AG04449 (cell line): ENCODE measurements at regions not wholly inside any gene's neighbourhood (a gene's known extent, or its start where the extent isn't known, plus 50 kb on each side); places are given as distances from the start of the nearest gene placed in this dataset.

Source experiments
- CTCF ChIA-PET: fragments of 350-600 bp; formaldehyde crosslinking; extraction: SDS; loops from one replicate; lab custom pipeline; 2021; ENCODE audit warnings: antibody characterized with exemption; lab: Yijun Ruan, JAX
- POLR2A ChIA-PET: fragments of 400-600, 350-600 bp; formaldehyde crosslinking; extraction: SDS; loops from one replicate; lab custom pipeline; 2020; ENCODE audit warnings: antibody characterized with exemption, inconsistent platforms; lab: Yijun Ruan, JAX
- DNase-seq: peaks from one replicate; pipeline ENCODE4 v3.0.0-alpha.2; 2010; ENCODE audit warnings: low read depth, low spot score
- H3K4me3 ChIP-seq: 2 replicates; pipeline ENCODE4 v1.5.1; 2011; ENCODE audit warnings: low read depth, mild to moderate bottlenecking, control low read depth, low read length
- TF ChIP-seq, protein P1 (sequence below): IDR thresholded peaks from one replicate; pipeline ENCODE4 v1.5.1; 2011; ENCODE audit warnings: mild to moderate bottlenecking, moderate library complexity, low read length, control low read depth, inconsistent platforms; ENCODE audit not compliant: insufficient read depth; ENCODE audit errors: missing control alignments

DNA sequence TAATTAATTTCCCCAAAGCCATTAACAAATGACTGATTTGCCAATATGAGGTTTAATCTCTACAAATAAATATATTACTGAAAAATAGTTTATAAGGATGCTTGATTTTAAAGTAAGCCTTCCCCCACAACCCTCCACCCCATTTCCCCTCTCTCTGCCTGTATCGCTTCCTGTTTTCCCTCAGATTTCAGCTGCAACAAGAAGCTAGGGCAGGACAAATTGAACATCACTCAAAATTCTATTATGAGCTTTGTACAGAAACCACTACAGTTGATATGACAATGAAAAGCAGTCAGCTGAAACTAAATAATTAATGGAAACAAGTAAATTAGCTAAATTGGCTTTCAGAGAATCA is 109.0 kb upstream of the SP4 start:
- CTCF ChIA-PET = no interaction called here
- DNase-seq = no peak
- TF ChIP-seq, protein P1, sequence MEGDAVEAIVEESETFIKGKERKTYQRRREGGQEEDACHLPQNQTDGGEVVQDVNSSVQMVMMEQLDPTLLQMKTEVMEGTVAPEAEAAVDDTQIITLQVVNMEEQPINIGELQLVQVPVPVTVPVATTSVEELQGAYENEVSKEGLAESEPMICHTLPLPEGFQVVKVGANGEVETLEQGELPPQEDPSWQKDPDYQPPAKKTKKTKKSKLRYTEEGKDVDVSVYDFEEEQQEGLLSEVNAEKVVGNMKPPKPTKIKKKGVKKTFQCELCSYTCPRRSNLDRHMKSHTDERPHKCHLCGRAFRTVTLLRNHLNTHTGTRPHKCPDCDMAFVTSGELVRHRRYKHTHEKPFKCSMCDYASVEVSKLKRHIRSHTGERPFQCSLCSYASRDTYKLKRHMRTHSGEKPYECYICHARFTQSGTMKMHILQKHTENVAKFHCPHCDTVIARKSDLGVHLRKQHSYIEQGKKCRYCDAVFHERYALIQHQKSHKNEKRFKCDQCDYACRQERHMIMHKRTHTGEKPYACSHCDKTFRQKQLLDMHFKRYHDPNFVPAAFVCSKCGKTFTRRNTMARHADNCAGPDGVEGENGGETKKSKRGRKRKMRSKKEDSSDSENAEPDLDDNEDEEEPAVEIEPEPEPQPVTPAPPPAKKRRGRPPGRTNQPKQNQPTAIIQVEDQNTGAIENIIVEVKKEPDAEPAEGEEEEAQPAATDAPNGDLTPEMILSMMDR = no peak
- POLR2A ChIA-PET = no interaction called here
- H3K4me3 ChIP-seq = no peak overlapping the region

DNA sequence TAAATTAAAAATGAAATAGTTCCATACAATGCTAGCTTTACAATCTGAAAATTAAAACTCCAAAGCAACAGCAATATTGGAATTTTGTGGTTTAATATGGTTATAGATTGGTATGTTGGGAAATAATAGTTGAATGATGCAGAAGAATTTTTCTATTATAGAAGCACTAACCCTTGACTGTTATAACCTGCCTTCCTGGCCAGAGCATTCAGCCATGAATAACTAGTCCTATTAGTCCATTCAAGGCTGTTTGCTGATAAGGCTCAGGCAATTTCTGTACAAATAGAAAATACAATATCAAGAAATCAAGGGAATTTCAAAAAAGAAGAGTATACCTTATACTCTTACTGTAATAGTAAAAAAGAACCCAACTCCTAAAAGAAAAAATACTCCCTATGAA is 101.6 kb upstream of the SP4 start:
- CTCF ChIA-PET = no interaction called here
- no peak for DNase-seq
- TF ChIP-seq, protein P1 = no peak
- H3K4me3 ChIP-seq = no peak overlapping the region
- POLR2A ChIA-PET = no interaction called here

DNA sequence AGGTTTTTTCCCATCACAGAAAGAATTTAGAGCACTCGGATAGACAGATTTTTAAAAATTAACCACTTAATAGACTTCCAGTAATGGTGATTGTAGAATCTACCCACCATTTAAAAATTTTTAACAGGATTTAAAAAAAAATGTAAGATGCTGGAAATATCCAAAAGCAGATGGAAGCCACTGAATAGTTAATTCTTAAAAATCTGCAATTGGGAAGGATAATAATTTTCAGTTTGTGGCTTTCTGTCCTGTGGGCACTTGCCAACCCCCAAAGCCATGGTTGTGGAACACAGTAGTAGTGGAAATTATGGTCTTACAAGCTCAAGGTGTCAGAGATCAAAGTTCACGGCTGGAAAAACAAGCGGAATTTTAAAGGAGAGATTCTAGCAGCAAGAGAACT is 101.0 kb upstream of the SP4 start:
- ChIA-PET POLR2A (no interaction called here), CTCF (no interaction called here)
- no peak overlapping the region for H3K4me3 ChIP-seq
- DNase-seq = no peak
- TF ChIP-seq, protein P1 = no peak

DNA sequence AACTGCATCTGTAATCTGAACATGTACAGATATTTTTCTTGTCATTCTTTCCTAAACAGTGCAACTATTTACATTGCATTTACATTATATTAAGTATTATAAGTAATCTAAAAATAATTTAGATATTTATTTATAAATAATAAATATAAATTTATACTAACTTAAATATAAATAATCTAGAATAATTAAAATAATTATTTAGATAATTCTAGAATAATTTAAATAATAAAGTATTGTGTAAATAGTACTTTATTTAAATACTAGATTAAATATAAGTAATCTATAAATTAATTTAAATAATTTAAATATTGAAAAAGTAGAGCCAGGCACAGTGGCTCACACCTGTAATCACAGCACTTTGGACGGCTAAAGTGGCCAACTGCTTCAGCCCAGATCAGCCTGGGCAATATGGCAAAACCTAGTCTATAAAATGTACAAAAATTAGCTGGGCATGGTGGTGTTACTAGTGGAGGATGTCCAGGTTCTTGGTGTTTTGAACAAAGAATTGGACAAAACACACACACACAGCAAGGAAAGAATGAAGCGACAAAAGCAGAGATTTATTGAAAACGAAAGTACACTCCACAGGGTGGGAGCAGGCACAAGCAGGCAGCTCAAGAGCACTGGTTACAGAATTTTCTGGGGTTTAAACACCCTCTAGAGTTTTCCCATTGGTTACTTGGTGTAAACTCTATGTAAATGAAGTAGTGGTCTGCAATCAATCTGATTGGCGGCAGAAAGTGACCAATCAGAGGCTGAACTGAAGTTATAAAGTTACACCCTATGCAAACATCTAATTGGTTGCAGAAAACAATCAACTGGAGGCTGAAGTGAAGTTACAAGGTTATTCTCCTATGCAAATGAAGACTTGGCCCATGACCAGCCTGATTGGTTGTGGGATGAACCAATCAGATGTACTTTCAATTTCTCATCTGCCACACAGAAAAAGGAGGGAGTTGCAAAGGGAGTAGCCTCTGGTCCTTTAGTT is 100.2 kb upstream of the SP4 start:
- no peak for DNase-seq
- H3K4me3 ChIP-seq = no peak overlapping the region
- POLR2A ChIA-PET = no interaction called here
- CTCF ChIA-PET = no interaction called here
- TF ChIP-seq, protein P1 = no peak

DNA sequence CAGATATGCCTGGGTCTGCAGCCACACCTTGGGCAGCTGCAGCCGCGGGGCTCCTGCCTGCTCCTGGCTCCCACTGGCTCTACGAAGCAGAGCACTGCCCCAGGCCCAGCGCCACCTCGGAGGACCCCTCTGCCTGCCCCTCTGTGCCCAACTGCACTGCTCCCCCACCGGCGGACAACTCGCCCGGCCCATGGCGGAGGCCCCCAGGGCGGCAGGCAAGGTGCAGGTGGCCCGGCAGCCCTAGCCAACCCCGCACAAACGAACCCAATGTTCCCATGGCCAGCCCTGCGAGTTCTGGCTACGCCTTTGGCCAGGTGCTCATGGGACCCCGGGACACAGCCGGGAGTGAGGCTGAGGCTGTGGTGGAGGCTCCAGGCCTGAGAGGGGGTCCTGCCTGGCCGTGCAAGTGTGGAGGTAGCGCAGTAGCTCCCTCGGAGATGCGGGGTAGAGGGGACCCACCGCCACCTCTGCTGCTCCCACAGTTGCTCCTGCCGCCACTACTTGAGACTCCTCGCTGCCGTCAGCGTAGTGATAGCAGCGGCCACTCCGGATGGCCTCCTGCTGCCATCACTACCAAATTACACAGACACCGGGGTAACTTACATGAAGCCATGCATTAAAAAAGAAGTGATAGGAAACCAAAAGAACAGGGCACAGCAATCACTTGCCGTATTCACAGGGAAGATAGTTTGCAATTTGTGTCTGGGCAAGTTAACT is 97.3 kb upstream of the SP4 start:
- no peak for DNase-seq
- TF ChIP-seq, protein P1 = no peak
- CTCF ChIA-PET = no interaction called here
- POLR2A ChIA-PET = no interaction called here
- no peak overlapping the region for H3K4me3 ChIP-seq

DNA sequence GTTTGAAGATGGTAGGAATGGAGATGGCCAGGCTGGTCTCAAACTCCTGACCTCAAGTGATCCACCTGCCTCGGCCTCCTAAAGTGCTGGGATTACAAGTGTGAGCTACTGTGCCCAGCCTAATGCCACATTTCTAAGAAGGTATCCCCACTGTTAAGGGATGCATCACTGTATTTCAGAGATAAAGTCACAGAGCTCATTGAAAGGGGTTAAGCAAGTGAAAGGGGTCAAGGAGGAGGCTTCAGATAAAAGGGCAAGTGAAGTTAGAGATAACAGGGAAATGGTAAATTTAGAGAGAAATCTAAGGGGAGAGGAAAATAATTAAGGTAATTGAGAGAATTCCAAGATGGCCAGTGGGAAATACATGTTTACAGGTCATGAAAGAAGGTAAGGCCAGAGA is 93.0 kb upstream of the SP4 start:
- DNase-seq = no peak
- no peak overlapping the region for H3K4me3 ChIP-seq
- POLR2A ChIA-PET = no interaction called here
- CTCF ChIA-PET = no interaction called here
- TF ChIP-seq, protein P1 = no peak
